Bronchial epithelial cell (primary cell): ENCODE measurements at regions not wholly inside any gene's neighbourhood (a gene's known extent, or its start where the extent isn't known, plus 50 kb on each side); places are given as distances from the start of the nearest gene placed in this dataset.

Experiments
- DNase-seq: peaks from one replicate; pipeline ENCODE4 v3.0.0-alpha.2; 2010; ENCODE audit warnings: low read depth
- FAIRE-seq: peaks from 2 replicates; lab custom pipeline; 2011; peaks lifted over from hg19 to GRCh38; lab: Jason Lieb, UNC
- H3K27me3 ChIP-seq: 2 replicates; pipeline ENCODE4 v1.5.1; 2011; ENCODE audit warnings: low read length; ENCODE audit not compliant: control insufficient read depth, insufficient read depth
- H3K36me3 ChIP-seq: 2 replicates; pipeline ENCODE4 v1.5.1; 2011; ENCODE audit warnings: low read length; ENCODE audit not compliant: control insufficient read depth, insufficient read depth
- H3K4me3 ChIP-seq: 2 replicates; pipeline ENCODE4 v1.5.1; 2011; ENCODE audit warnings: mild to moderate bottlenecking, low read depth, low read length, control low read depth
- CTCF ChIP-seq: IDR thresholded peaks from 2 replicates; pipeline ENCODE4 v1.5.1; 2011; ENCODE audit warnings: mild to moderate bottlenecking, moderate library complexity, low read length, control low read depth, inconsistent platforms; ENCODE audit not compliant: insufficient read depth, severe bottlenecking

- FAIRE-seq = no peak
- Histone ChIP-seq H3K27me3 (no peaks in the 10 kb centered on the region), H3K36me3 (no peaks in the 10 kb centered on the region), H3K4me3 (no peak overlapping the region)
- no peak for DNase-seq
- no peak for TF ChIP-seq CTCF
Measured at GRCh38 chr12:47601071-47601470, 104.8 kb downstream of the RPAP3 start.

- Histone ChIP-seq H3K36me3 (no peaks in the 10 kb centered on the region), H3K4me3 (no peak overlapping the region), H3K27me3 (no peaks in the 10 kb centered on the region)
- no peak for TF ChIP-seq CTCF
- no peak for FAIRE-seq
- no peak for DNase-seq
Measured at GRCh38 chr12:47591795-47592194, 114.0 kb downstream of the RPAP3 start.

- no peak for FAIRE-seq
- no peak for DNase-seq
- TF ChIP-seq CTCF = no peak
Measured at GRCh38 chr12:47591361-47591791, 114.5 kb downstream of the RPAP3 start.

GRCh38 chr12:47590771-47591360, 115.0 kb downstream of the RPAP3 start:
- no peak for DNase-seq
- H3K36me3 ChIP-seq = no peaks in the 10 kb centered on the region
- no peaks in the 10 kb centered on the region for H3K27me3 ChIP-seq
- no peak for TF ChIP-seq CTCF
- no peak for FAIRE-seq
- no peak overlapping the region for H3K4me3 ChIP-seq

More at GRCh38 chr12:47591361-47591791, 114.5 kb downstream of the RPAP3 start:
- no peaks in the 10 kb centered on the region for H3K36me3 ChIP-seq
- no peak overlapping the region for H3K4me3 ChIP-seq
- H3K27me3 ChIP-seq = no peaks in the 10 kb centered on the region

- no peak for DNase-seq
Measured at GRCh38 chr12:47586952-47587669, 118.7 kb downstream of the RPAP3 start.

More at GRCh38 chr12:47586952-47587669, 118.7 kb downstream of the RPAP3 start:
- Histone ChIP-seq H3K36me3 (no peaks in the 10 kb centered on the region), H3K27me3 (no peaks in the 10 kb centered on the region), H3K4me3 (no peak overlapping the region)
- no peak for FAIRE-seq
- no peak for TF ChIP-seq CTCF
